Ishikawa (cell line): ENCODE measurements at regions not wholly inside any gene's neighbourhood (a gene's known extent, or its start where the extent isn't known, plus 50 kb on each side); places are given as distances from the start of the nearest gene placed in this dataset.

ENCODE experiments used
- CEBPB ChIP-seq: IDR thresholded peaks from 2 replicates; pipeline ENCODE4 v1.6.1; 2012
- CREB1 ChIP-seq: IDR thresholded peaks from 2 replicates; pipeline ENCODE4 v1.6.1; 2012; ENCODE audit warnings: low read depth
- EGR1 ChIP-seq: IDR thresholded peaks from 2 replicates; pipeline ENCODE4 v1.6.1; 2012
- EP300 ChIP-seq: IDR thresholded peaks from 2 replicates; pipeline ENCODE4 v1.6.1; 2012; ENCODE audit warnings: borderline replicate concordance
- FOXM1 ChIP-seq: IDR thresholded peaks from 2 replicates; pipeline ENCODE4 v1.6.1; 2012; ENCODE audit warnings: low read depth, borderline replicate concordance
- MAX ChIP-seq: IDR thresholded peaks from 2 replicates; pipeline ENCODE4 v1.6.1; 2012
- NFIC ChIP-seq: IDR thresholded peaks from 2 replicates; pipeline ENCODE4 v1.6.1; 2012
- RAD21 ChIP-seq: IDR thresholded peaks from 2 replicates; pipeline ENCODE4 v1.6.1; 2012; ENCODE audit warnings: low read depth
- REST ChIP-seq: IDR thresholded peaks from 2 replicates; pipeline ENCODE4 v1.6.1; 2012; ENCODE audit warnings: low read depth, mild to moderate bottlenecking
- TAF1 ChIP-seq: IDR thresholded peaks from 2 replicates; pipeline ENCODE4 v1.6.1; 2012; ENCODE audit warnings: low read depth, mild to moderate bottlenecking
- TCF12 ChIP-seq: IDR thresholded peaks from 2 replicates; pipeline ENCODE4 v1.6.1; 2012; ENCODE audit warnings: low read depth
- TEAD4 ChIP-seq: IDR thresholded peaks from 2 replicates; pipeline ENCODE4 v1.6.1; 2012
- USF1 ChIP-seq: IDR thresholded peaks from 2 replicates; pipeline ENCODE4 v1.6.1; 2012
- YY1 ChIP-seq: IDR thresholded peaks from 2 replicates; pipeline ENCODE4 v1.6.1; 2012; ENCODE audit warnings: low read depth
- ZBTB7A ChIP-seq: IDR thresholded peaks from 2 replicates; pipeline ENCODE4 v1.6.1; 2012; ENCODE audit warnings: low read depth

GRCh38 chr4:24680746-24681448 is 96.5 kb upstream of the DHX15 start:
- TF ChIP-seq TCF12 (no peak), YY1 (no peak), NFIC (no peak), RAD21 (no peak), REST (no peak), TAF1 (no peak), USF1 (no peak), MAX (no peak), EP300 (no peak), TEAD4 (no peak)

- TF ChIP-seq YY1 = no peak
- TF ChIP-seq EGR1 = no peak
- no peak for TF ChIP-seq REST
- no peak for TF ChIP-seq ZBTB7A
- TF ChIP-seq MAX = no peak
- no peak for TF ChIP-seq TCF12
- TF ChIP-seq CEBPB = no peak
- no peak for TF ChIP-seq TEAD4
- no peak for TF ChIP-seq RAD21
- no peak for TF ChIP-seq EP300
- TF ChIP-seq CREB1 = no peak
- TF ChIP-seq NFIC = no peak
- no peak for TF ChIP-seq FOXM1
- TF ChIP-seq USF1 = no peak
- no peak for TF ChIP-seq TAF1
Measured at GRCh38 chr4:24683116-24683515, 98.8 kb upstream of the DHX15 start.

GRCh38 chr4:24686866-24687692 is 102.7 kb upstream of the DHX15 start:
- peak; percentile 83 for TF ChIP-seq RAD21
- TF ChIP-seq ZBTB7A = no peak

GRCh38 chr4:24688453-24688852 is 104.1 kb upstream of the DHX15 start:
- TF ChIP-seq TCF12 (no peak), ZBTB7A (no peak), TEAD4 (no peak), REST (peak; percentile 29; the same call in 1 of the 2 replicates), RAD21 (no peak), USF1 (no peak)
